ENCODE measurements at regions not wholly inside any gene's neighbourhood (a gene's known extent, or its start where the extent isn't known, plus 50 kb on each side); places are given as distances from the start of the nearest gene placed in this dataset.

DNA sequence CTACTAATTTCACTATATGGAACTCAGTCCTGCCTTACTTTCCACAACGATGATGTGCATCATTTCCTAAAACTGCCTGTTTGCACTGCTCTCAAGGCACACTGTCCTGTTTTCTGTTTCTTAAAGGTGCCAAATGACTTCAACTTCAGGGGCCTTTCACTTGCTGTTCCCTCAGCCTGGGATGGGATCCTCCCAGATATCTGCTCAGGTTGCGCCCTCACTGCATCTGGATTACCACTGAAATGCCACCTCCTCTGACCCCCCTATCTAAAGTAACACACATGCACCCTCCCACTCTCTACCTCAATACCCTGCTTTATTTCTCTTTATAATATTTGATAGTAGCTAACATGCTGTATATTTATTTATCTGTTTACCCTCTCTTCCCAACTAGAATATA, 123.8 kb upstream of the CMC1 start:
- Histone ChIP-seq H3K4me1 (no peaks in the 10 kb centered on the region), H3K9me3 (no peaks in the 10 kb centered on the region), H3K27ac (no peak overlapping the region), H3K4me3 (no peak overlapping the region), H3K27me3 (no peaks in the 10 kb centered on the region), H3K36me3 (no peaks in the 10 kb centered on the region)
- TF ChIP-seq EP300 (IDR thresholded peaks at IDR 0.05) (no peak), POLR2A (IDR thresholded peaks at IDR 0.05) (no peak), POLR2AphosphoS5 (IDR thresholded peaks at IDR 0.05) (no peak)
- TF ChIP-seq, protein P1, sequence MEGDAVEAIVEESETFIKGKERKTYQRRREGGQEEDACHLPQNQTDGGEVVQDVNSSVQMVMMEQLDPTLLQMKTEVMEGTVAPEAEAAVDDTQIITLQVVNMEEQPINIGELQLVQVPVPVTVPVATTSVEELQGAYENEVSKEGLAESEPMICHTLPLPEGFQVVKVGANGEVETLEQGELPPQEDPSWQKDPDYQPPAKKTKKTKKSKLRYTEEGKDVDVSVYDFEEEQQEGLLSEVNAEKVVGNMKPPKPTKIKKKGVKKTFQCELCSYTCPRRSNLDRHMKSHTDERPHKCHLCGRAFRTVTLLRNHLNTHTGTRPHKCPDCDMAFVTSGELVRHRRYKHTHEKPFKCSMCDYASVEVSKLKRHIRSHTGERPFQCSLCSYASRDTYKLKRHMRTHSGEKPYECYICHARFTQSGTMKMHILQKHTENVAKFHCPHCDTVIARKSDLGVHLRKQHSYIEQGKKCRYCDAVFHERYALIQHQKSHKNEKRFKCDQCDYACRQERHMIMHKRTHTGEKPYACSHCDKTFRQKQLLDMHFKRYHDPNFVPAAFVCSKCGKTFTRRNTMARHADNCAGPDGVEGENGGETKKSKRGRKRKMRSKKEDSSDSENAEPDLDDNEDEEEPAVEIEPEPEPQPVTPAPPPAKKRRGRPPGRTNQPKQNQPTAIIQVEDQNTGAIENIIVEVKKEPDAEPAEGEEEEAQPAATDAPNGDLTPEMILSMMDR (IDR thresholded peaks at IDR 0.05) = no peak
- 93 to 94% methylated on average over 2 of the region's 2 CpGs for WGBS, 2 donors (ENCODE audit: low coverage in 1 of 2)
- no peak for ATAC-seq

DNA sequence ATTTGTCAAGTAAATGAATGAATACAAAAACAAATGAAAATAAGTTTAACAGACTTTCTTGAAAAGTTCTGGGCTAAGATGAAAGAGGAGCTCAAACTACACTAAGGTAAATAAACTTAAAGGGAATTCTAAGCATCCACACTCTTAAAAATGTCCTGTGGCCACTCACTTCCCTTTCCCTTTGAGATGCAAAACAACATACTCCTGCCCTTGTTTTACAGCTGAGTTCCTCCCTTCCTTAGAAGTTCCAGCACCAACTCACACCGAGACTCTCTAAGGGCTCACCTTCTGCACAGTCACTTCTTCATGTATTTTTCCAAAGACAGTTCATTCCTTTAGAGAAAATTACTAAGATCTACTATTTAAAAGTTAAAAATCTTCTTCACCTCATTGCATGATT, 123.3 kb upstream of the CMC1 start:
- H3K4me1 ChIP-seq = no peaks in the 10 kb centered on the region
- no peaks in the 10 kb centered on the region for H3K36me3 ChIP-seq
- H3K4me3 ChIP-seq = no peak overlapping the region
- TF ChIP-seq, protein P1 (IDR thresholded peaks at IDR 0.05) = no peak
- TF ChIP-seq POLR2A (IDR thresholded peaks at IDR 0.05) (no peak), POLR2AphosphoS5 (IDR thresholded peaks at IDR 0.05) (no peak), EP300 (IDR thresholded peaks at IDR 0.05) (no peak)
- WGBS, 2 donors (ENCODE audit: low coverage in 1 of 2) = 50 to 62% methylated on average over 1 of the region's 1 CpG
- no peaks in the 10 kb centered on the region for H3K9me3 ChIP-seq
- no peak for ATAC-seq
- no peak overlapping the region for H3K27ac ChIP-seq
- H3K27me3 ChIP-seq = no peaks in the 10 kb centered on the region

DNA sequence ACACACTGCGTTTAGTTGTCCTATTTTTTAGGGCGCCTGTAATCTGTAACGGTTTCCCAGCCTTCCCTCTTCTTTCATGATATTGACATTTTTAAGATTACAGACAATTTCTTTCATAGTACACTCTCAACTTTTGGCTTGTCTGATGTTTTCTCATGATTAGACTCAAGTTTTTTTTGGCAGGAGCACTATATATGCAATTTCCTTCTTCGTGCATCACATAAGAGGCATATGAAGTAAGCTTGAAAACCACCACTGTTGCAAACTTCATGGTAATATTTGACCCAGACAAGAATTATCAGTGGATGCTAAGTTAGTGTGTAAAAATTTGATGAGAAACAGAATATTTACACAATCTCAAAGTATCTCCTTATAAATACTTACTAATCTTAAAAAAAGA, 119.2 kb upstream of the CMC1 start:
- no peak for ATAC-seq
- H3K27ac ChIP-seq = no peak overlapping the region
- no peaks in the 10 kb centered on the region for H3K27me3 ChIP-seq
- H3K4me3 ChIP-seq = no peak overlapping the region
- no peaks in the 10 kb centered on the region for H3K36me3 ChIP-seq
- WGBS, 2 donors (ENCODE audit: low coverage in 1 of 2) = 81 to 83% methylated on average over 4 of the region's 4 CpGs
- no peaks in the 10 kb centered on the region for H3K4me1 ChIP-seq
- no peaks in the 10 kb centered on the region for H3K9me3 ChIP-seq
- TF ChIP-seq, protein P1 (IDR thresholded peaks at IDR 0.05) = no peak
- TF ChIP-seq POLR2AphosphoS5 (IDR thresholded peaks at IDR 0.05) (no peak), POLR2A (IDR thresholded peaks at IDR 0.05) (no peak), EP300 (IDR thresholded peaks at IDR 0.05) (no peak)

DNA sequence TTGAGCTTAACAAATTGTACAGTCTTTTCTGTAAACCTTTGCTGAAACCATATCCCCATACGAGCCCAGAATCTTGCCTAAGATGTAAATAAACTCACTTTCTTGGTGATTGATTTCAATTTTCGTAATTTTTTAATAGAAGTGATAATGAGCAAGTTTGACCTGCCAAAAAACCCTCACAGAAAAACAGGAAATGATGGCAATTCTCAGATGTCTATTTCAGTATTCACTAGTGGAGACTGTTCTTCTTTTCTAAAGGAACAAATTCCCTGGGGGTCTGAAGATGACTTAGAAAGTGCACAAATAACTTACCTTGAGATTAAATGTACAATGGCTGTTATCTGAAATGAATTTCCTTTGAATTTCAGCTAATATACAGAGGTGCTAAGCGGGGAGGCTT, 116.5 kb upstream of the CMC1 start:
- no peaks in the 10 kb centered on the region for H3K27me3 ChIP-seq
- no peaks in the 10 kb centered on the region for H3K9me3 ChIP-seq
- H3K4me3 ChIP-seq = no peak overlapping the region
- no peaks in the 10 kb centered on the region for H3K36me3 ChIP-seq
- H3K4me1 ChIP-seq = no peaks in the 10 kb centered on the region
- no peak overlapping the region for H3K27ac ChIP-seq
- WGBS, 2 donors (ENCODE audit: low coverage in 1 of 2) = 52 to 54% methylated on average over 3 of the region's 3 CpGs
- TF ChIP-seq POLR2AphosphoS5 (IDR thresholded peaks at IDR 0.05) = no peak
- no peak for TF ChIP-seq EP300 (IDR thresholded peaks at IDR 0.05)
- TF ChIP-seq, protein P1 (IDR thresholded peaks at IDR 0.05) = no peak
- no peak for TF ChIP-seq POLR2A (IDR thresholded peaks at IDR 0.05)
- no peak for ATAC-seq

GRCh38 chr3:28125342-28125741, 116.1 kb upstream of the CMC1 start:
- Histone ChIP-seq H3K27ac (no peak overlapping the region), H3K4me1 (no peaks in the 10 kb centered on the region), H3K4me3 (no peak overlapping the region), H3K9me3 (no peaks in the 10 kb centered on the region), H3K27me3 (no peaks in the 10 kb centered on the region), H3K36me3 (no peaks in the 10 kb centered on the region)
- no peak for ATAC-seq
- no peak for TF ChIP-seq POLR2AphosphoS5 (IDR thresholded peaks at IDR 0.05)
- no peak for TF ChIP-seq POLR2A (IDR thresholded peaks at IDR 0.05)
- no peak for TF ChIP-seq EP300 (IDR thresholded peaks at IDR 0.05)
